CD1c-positive myeloid dendritic cell (primary cell): ENCODE measurements at regions not wholly inside any gene's neighbourhood (a gene's known extent, or its start where the extent isn't known, plus 50 kb on each side); places are given as distances from the start of the nearest gene placed in this dataset.
"Not testable (repeated sequence)": the region's sequence is repeated elsewhere in the genome, so short reads cannot be mapped to it uniquely, and the experiment has no call there.

Experiments used
- DNase-seq: peaks from one replicate; pipeline ENCODE4 v3.0.0-alpha.2; 2016; ENCODE audit errors: extremely low spot score

- no peak for DNase-seq
Measured at GRCh38 chr2:138931284-138932256, 151.4 kb upstream of the NXPH2 start.

DNA sequence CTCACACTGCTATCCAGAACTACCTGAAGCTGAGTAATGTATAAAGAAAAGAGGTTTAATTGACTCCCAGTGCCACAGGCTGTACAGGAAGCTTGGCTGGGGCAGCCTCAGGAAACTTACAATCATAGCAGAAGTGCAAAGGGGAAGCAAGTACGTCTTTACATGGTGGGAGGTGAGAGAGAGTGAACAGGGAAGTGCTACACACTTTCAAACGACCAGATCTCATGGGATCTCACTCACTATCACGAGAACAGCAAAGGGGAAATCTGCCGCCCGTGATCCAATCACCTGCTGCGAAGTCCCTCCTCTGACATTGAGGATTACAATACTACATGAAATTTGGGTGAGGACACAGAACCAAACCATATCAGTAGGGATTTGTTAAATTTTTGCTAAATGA, 150.4 kb upstream of the NXPH2 start:
- DNase-seq: no peak

GRCh38 chr2:138928374-138929021, 148.3 kb upstream of the NXPH2 start:
- no peak for DNase-seq

- DNase-seq: no peak
Measured at GRCh38 chr2:138922973-138923563, 142.9 kb upstream of the NXPH2 start.

- no peak for DNase-seq
Measured at GRCh38 chr2:138919120-138919747, 139.0 kb upstream of the NXPH2 start.

DNA sequence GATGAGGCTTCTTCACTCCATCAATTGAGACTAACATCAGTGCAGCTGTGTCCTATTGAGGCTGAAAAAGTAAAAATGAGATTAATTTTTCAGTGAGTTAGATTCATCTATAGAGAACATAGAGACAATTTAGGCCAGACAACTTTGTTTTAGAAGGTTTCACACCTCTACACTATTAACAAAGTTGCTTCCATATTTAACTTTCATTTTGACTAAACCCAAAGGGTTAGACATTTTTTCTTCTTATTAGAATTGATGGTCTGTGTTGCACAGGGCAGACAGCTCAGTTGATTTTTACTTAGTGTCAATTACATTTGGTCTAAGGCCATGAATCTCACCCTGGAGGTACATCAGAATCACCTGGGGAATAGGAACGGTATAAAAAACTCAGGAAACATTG, 130.2 kb upstream of the NXPH2 start:
- no peak for DNase-seq

DNA sequence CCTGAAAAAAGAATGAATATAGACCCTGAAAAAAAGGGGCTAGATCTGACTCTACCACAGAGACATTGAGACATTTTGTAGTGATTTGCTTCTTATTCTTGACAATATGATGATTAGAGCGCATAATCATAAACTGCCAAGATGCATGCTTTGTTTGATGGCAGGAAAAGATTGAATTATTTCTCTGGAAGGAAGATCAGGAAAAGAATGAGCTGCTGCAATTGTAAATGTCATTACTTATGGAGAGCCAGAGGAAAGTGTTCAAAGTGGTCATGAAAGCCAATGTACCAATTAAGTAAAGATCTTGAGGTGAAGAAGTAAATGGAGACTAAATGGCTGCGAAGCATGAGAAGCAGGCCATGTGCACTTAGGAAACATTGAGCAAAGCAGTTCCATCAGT, 126.4 kb upstream of the NXPH2 start:
- DNase-seq: no peak

DNA sequence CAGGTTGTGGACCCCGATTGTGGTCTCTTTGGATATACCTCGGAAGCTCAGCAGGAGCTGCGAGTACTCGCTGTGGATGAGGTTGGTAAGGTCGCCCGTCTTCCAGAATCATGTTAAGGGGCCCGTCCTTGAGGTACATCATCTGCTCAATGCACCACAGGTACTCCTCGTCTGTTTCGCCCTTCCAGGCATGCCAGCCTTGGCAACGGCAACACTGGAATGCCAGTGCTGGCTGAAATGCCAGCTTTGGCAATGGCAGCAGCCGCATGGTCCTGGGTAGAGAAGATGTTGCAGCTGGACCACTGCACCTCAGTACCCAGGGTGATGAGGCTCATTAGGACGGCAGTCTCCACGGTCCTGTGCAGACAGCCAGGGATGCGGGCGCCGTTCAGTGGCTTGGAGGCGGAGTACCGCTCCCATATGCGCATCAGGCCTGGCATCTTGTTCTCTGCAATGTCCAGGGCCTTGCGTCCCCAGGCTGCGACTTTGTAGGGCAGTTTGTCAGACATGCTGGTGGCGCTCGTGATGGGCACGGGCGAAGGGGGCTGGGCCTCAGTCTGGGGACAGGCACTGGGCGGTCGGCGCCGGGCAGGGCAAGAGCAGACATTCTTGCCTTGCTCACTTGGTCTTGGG, 122.2 kb upstream of the NXPH2 start:
- no peak for DNase-seq

DNA sequence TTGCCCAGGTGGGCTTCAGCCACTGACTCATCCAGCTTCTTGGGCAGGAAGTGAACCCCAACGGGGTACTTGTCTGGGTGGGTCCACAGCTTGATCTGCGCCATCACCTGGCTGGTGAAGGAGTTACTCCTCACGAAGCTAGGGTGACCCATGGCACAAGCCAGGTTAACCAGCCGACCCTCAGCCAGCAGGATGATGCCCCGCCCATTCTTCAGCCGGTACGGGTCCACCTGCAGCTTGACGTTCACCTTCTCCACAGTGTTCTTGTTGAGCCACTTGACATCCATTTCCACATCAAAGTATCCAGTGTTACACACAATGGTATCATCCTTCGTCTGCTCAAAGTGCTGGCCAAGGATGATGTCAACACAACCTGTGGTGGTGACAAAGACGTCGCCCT, 121.3 kb upstream of the NXPH2 start:
- no peak for DNase-seq

DNA sequence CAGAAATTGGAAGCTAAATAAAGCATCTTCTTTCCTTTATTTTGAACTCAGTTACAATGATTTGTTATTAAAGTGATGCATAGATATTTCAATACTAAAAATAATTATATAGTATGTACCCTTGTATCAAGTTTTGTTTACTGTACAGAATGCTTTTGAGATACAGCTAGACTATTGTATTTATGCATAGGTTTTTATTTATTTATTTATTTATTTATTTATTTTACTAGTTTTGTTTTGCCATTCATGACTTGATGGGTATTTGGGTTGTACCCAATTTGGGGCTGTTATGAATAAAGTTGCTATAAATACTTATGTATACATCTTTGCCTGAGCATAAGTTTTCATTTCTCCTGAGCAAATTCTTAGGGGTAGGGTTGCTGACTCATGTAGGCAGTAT, 118.7 kb upstream of the NXPH2 start:
- no peak for DNase-seq

- DNase-seq: no peak
Measured at GRCh38 chr2:138897274-138897673, 117.1 kb upstream of the NXPH2 start.

- no peak for DNase-seq
Measured at GRCh38 chr2:138893746-138894145, 113.6 kb upstream of the NXPH2 start.

- no peak for DNase-seq
Measured at GRCh38 chr2:138881126-138881525, 100.9 kb upstream of the NXPH2 start.

DNA sequence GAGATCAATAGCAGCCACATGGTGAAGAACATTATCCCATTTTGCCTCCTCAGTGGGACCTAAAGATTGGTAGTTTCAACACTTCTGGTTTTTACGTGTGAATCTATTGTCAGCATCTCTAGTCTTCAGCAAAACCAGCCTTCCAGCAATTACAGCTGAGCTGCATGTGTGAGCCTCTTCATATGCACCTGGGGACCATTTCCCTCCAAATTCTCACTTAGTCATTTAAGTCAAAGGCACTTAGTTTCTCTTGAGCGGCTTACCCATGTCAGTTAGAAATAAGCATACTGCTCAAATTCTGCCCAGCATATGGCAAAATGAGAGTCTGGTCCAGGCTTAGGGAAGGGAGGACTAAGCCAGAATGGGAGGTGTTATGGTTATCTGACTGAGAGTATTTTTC, 99.7 kb upstream of the NXPH2 start:
- no peak for DNase-seq

- no peak for DNase-seq
Measured at GRCh38 chr2:138877421-138877820, 97.2 kb upstream of the NXPH2 start.

- DNase-seq: no peak
Measured at GRCh38 chr2:138874251-138874650, 94.1 kb upstream of the NXPH2 start.

DNA sequence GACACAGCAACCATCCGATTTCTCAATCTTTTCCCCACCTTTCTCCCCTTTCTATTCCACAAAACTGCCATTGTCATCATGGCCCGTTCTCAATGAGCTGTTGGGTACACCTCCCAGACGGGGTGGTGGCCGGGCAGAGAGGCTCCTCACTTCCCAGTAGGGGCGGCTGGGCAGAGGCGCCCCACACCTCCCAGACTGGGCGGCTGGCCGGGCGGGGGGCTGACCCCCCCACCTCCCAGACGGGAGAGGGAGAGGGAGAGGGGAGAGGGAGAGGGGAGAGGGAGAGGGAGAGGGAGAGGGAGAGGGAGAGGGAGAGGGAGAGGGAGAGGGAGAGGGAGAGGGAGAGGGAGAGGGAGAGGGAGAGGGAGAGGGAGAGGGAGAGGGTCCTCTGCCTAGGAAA, 91.9 kb upstream of the NXPH2 start:
- not testable (repeated sequence) for DNase-seq

DNA sequence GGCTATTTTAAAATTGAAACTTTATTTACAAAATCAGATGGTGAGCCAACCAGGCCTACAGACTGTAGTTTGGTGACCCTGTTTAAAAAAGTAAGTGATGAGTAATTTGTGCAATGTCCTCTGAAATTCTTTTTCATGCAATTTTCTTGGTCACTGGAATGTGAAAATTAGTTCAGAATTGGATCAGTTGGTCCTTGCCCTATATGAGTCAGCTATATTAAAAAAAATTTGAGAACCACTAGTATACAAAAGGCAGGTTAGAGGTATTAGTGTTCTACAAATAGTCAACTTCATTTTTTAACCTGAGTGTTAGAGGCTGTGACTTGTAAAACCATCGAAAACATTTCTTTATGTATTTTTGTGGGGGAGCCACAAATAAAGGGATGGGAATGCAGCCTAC, 91.1 kb upstream of the NXPH2 start:
- DNase-seq: no peak

- no peak for DNase-seq
Measured at GRCh38 chr2:138867341-138867740, 87.2 kb upstream of the NXPH2 start.

GRCh38 chr2:138866797-138867196, 86.6 kb upstream of the NXPH2 start:
- DNase-seq: no peak

GRCh38 chr2:138853761-138854160, 73.6 kb upstream of the NXPH2 start:
- no peak for DNase-seq

- DNase-seq: no peak
Measured at GRCh38 chr2:138853296-138853695, 73.1 kb upstream of the NXPH2 start.
